Karpas-422 (cell line): ENCODE measurements at regions not wholly inside any gene's neighbourhood (a gene's known extent, or its start where the extent isn't known, plus 50 kb on each side); places are given as distances from the start of the nearest gene placed in this dataset.

ENCODE experiments used
- DNase-seq: peaks from one replicate; pipeline ENCODE4 v3.0.0-alpha.2; 2015
- H2AFZ ChIP-seq: fragments of 200-600 bp; sonication (generic); 2 replicates; pipeline ENCODE4 v1.6.1; 2014; ENCODE audit warnings: antibody characterized with exemption, low read length, mixed read lengths
- H3K27ac ChIP-seq: fragments of 200-600 bp; sonication (generic); 2 replicates; pipeline ENCODE4 v1.5.1; 2014; ENCODE audit warnings: mild to moderate bottlenecking, low read length, moderate library complexity
- H3K27me3 ChIP-seq: fragments of 200-600 bp; sonication (generic); 2 replicates; pipeline ENCODE4 v1.6.1; 2014; ENCODE audit warnings: low read length, mixed read lengths
- H3K36me3 ChIP-seq: fragments of 200-600 bp; sonication (generic); 2 replicates; pipeline ENCODE4 v1.6.1; 2014; ENCODE audit warnings: low read length, mixed read lengths; ENCODE audit not compliant: insufficient read depth
- H3K4me1 ChIP-seq: fragments of 200-600 bp; sonication (generic); 2 replicates; pipeline ENCODE4 v1.6.1; 2014; ENCODE audit warnings: mild to moderate bottlenecking, low read length, mixed read lengths
- H3K4me2 ChIP-seq: fragments of 200-600 bp; sonication (generic); 2 replicates; pipeline ENCODE4 v1.6.1; 2014; ENCODE audit warnings: low read length, low read depth, mild to moderate bottlenecking; ENCODE audit not compliant: poor library complexity, severe bottlenecking
- H3K4me3 ChIP-seq: fragments of 200-600 bp; sonication (generic); 2 replicates; pipeline ENCODE4 v1.5.1; 2014; ENCODE audit warnings: mild to moderate bottlenecking, antibody characterized with exemption, low read length, mixed read lengths
- H3K79me2 ChIP-seq: fragments of 200-600 bp; sonication (generic); 2 replicates; pipeline ENCODE4 v1.6.1; 2014; ENCODE audit warnings: mild to moderate bottlenecking, low read length, mixed read lengths
- H3K9ac ChIP-seq: fragments of 200-600 bp; sonication (generic); 2 replicates; pipeline ENCODE4 v1.6.0; 2014; ENCODE audit warnings: low read length
- H3K9me2 ChIP-seq: fragments of 200-600 bp; sonication (generic), shearing (Covaris generic); replicated peaks from 2 replicates; pipeline ENCODE4 v1.6.0; 2014; ENCODE audit warnings: mild to moderate bottlenecking, low read length, moderate library complexity; ENCODE audit not compliant: insufficient read depth
- H3K9me3 ChIP-seq: fragments of 300-700, 200-600 bp; sonication (generic); 2 replicates; pipeline ENCODE4 v1.6.1; 2014; ENCODE audit warnings: low read length, mixed read lengths
- H4K20me1 ChIP-seq: fragments of 200-600 bp; sonication (generic); 2 replicates; pipeline ENCODE4 v1.6.1; 2014; ENCODE audit warnings: mild to moderate bottlenecking, antibody characterized with exemption, low read length, low read depth; ENCODE audit not compliant: insufficient read depth

- no peak overlapping the region for H3K4me3 ChIP-seq
- H3K9ac ChIP-seq: no peak overlapping the region
- H3K9me2 ChIP-seq: no peaks in the 10 kb centered on the region
- no peak overlapping the region for H2AFZ ChIP-seq
- 0 out of 2 replicates have a peak, but pooled peaks cover 2% of the 10 kb centered on the region for H3K27me3 ChIP-seq
- no peaks in the 10 kb centered on the region for H3K4me1 ChIP-seq
- H3K4me2 ChIP-seq: no peak overlapping the region
- H3K79me2 ChIP-seq: no peaks in the 10 kb centered on the region
- H3K27ac ChIP-seq: no peak overlapping the region
- no peaks in the 10 kb centered on the region for H3K36me3 ChIP-seq
- 0 out of 2 replicates have a peak, but pooled peaks cover 2% of the 10 kb centered on the region for H4K20me1 ChIP-seq
- no peaks in the 10 kb centered on the region for H3K9me3 ChIP-seq
- DNase-seq: no peak
These were observed 471.2 kb downstream of the GLRX3 start for GRCh38 chr10:130607366-130607765.

GRCh38 chr10:130611239-130611638 lies 475.0 kb downstream of the GLRX3 start:
- Histone ChIP-seq H4K20me1 (no peaks in the 10 kb centered on the region), H3K9me3 (peaks cover 6% of the 10 kb centered on the region; the same call in 1 of the 2 replicates), H3K9ac (no peak overlapping the region), H3K27ac (no peak overlapping the region), H3K79me2 (no peaks in the 10 kb centered on the region), H3K27me3 (peaks cover 12% of the 10 kb centered on the region; the same call in 1 of the 2 replicates), H3K4me3 (no peak overlapping the region), H3K4me1 (no peaks in the 10 kb centered on the region), H2AFZ (no peak overlapping the region), H3K4me2 (no peak overlapping the region), H3K9me2 (no peaks in the 10 kb centered on the region), H3K36me3 (no peaks in the 10 kb centered on the region)
- no peak for DNase-seq

- Histone ChIP-seq H4K20me1 (no peaks in the 10 kb centered on the region), H3K4me3 (no peak overlapping the region), H3K27ac (no peak overlapping the region), H3K9me3 (peaks cover 6% of the 10 kb centered on the region; the same call in 1 of the 2 replicates), H3K79me2 (no peaks in the 10 kb centered on the region), H3K4me2 (no peak overlapping the region), H3K36me3 (no peaks in the 10 kb centered on the region), H2AFZ (no peak overlapping the region), H3K4me1 (no peaks in the 10 kb centered on the region), H3K9me2 (no peaks in the 10 kb centered on the region), H3K9ac (no peak overlapping the region), H3K27me3 (peaks cover 10% of the 10 kb centered on the region; the same call in 1 of the 2 replicates)
- no peak for DNase-seq
These were observed 479.3 kb downstream of the GLRX3 start for GRCh38 chr10:130615457-130615856.

DNA sequence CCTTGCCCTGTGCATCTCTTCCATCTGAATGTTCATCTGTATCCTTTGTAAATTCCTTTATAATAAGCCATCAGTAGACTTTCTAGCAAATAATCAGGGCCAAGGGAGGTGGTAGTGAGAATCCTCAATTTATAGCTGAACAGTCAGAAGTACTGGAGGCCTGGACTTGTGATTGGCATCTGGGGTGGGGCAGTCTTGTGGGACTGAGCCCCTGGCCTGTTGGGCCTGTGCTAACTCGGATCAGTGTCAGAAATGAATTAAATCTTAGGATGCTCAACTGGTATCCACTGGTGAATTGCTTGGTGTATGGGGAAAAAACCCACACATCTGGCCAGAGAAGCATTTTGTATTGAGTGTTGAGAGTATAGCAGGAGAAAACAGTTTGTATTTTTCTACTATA lies 481.8 kb downstream of the GLRX3 start:
- Histone ChIP-seq H3K36me3 (no peaks in the 10 kb centered on the region), H3K9me3 (peaks cover 1% of the 10 kb centered on the region; the same call in 1 of the 2 replicates), H4K20me1 (no peaks in the 10 kb centered on the region), H3K4me2 (no peak overlapping the region), H2AFZ (no peak overlapping the region), H3K27ac (no peak overlapping the region), H3K4me1 (no peaks in the 10 kb centered on the region), H3K79me2 (no peaks in the 10 kb centered on the region), H3K9ac (no peak overlapping the region), H3K9me2 (no peaks in the 10 kb centered on the region), H3K4me3 (no peak overlapping the region), H3K27me3 (peaks cover 4% of the 10 kb centered on the region; the same call in 1 of the 2 replicates)
- no peak for DNase-seq

DNA sequence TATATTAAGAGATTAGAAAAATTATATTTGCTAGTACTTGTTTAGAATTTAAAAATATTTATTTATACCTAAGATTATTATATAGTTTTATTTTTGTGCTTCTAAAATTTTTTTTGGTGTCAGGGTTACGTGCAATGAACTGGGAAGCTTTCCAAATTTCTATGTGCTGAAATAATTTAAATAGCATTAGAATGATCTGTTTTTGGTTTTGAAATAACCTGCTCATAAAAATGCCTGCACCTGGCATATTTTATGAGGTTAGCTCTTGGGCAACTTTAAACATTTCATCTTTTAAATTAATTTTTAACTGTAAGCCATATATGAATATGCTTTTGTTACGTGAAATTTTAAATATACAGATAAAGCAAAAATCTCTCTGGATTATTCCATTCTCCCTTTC lies 482.5 kb downstream of the GLRX3 start:
- Histone ChIP-seq H4K20me1 (no peaks in the 10 kb centered on the region), H3K27ac (no peak overlapping the region), H3K27me3 (no peaks in the 10 kb centered on the region; the same call in 1 of the 2 replicates), H3K36me3 (no peaks in the 10 kb centered on the region), H3K9me2 (no peaks in the 10 kb centered on the region), H3K9ac (no peak overlapping the region), H2AFZ (no peak overlapping the region), H3K4me2 (no peak overlapping the region), H3K4me1 (no peaks in the 10 kb centered on the region), H3K4me3 (no peak overlapping the region), H3K79me2 (no peaks in the 10 kb centered on the region), H3K9me3 (no peaks in the 10 kb centered on the region)
- no peak for DNase-seq

DNA sequence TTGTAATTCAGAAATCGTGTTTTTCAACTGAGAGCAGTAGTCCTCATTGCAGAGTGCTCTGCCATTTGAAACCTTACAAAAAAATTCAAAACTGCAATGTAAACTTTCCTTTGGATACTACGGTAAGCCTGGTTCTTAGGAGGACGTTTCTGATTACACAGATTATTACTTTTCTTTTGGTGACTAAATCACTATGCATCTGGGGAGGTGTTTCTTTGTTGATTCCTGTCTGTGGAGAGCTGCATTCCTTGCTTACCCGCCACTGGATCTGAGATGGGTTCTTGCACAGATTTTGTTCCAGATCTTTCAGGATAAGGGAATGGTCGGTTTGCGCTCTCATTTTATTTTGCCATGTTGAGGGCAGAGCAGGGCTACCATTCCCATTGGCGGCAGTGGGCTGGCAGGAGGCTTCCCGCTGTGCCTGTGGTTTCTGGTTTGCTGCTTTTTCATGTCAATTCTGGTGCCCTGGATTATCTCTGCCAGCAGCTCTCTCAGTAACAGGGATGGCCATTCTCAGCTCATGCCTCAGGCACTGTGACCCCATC lies 485.1 kb downstream of the GLRX3 start:
- no peaks in the 10 kb centered on the region for H3K27me3 ChIP-seq
- H3K9me2 ChIP-seq: no peaks in the 10 kb centered on the region
- no peak overlapping the region for H3K27ac ChIP-seq
- no peak overlapping the region for H3K4me2 ChIP-seq
- no peaks in the 10 kb centered on the region for H3K9me3 ChIP-seq
- no peak overlapping the region for H2AFZ ChIP-seq
- no peaks in the 10 kb centered on the region for H4K20me1 ChIP-seq
- no peaks in the 10 kb centered on the region for H3K4me1 ChIP-seq
- no peak for DNase-seq
- no peak overlapping the region for H3K9ac ChIP-seq
- no peak overlapping the region for H3K4me3 ChIP-seq
- no peaks in the 10 kb centered on the region for H3K79me2 ChIP-seq
- no peaks in the 10 kb centered on the region for H3K36me3 ChIP-seq

DNA sequence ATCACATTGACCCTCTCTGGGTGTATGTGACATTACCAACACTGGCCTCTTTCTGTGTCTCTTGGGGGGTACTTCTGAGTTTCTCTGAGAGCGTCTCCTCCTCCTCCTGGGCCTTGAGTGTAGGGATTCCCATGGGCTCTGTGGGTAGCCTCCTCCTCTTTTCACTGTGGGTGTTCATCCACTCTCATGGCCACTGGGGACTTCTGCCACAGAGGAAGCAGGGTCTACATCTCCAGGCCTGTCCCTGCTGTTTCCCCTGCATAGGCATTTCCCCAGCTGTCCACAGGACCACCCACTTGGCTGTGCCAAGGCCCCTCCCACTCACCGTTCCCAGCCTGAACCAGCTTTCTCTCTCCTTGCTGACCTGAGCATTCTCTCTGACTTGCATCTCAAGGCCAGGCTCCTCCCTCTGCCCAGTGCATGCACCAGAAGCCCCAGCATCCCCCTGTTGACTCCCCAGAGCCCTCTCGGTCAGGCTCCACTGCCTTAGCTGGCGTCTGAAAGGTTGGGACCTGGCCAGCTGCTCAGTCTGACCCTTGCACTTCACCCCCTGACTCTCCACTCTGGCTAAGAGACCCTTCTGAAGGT lies 487.6 kb downstream of the GLRX3 start:
- no peaks in the 10 kb centered on the region for H3K9me2 ChIP-seq
- no peaks in the 10 kb centered on the region for H3K4me1 ChIP-seq
- no peak overlapping the region for H3K27ac ChIP-seq
- no peaks in the 10 kb centered on the region for H3K79me2 ChIP-seq
- H3K9me3 ChIP-seq: no peaks in the 10 kb centered on the region
- no peak overlapping the region for H2AFZ ChIP-seq
- no peaks in the 10 kb centered on the region for H3K36me3 ChIP-seq
- H3K4me3 ChIP-seq: no peak overlapping the region
- no peak overlapping the region for H3K4me2 ChIP-seq
- no peak overlapping the region for H3K9ac ChIP-seq
- no peak for DNase-seq
- no peaks in the 10 kb centered on the region for H4K20me1 ChIP-seq
- H3K27me3 ChIP-seq: no peaks in the 10 kb centered on the region

- no peak overlapping the region for H3K9ac ChIP-seq
- H3K36me3 ChIP-seq: no peaks in the 10 kb centered on the region
- H3K27ac ChIP-seq: no peak overlapping the region
- peaks cover 4% of the 10 kb centered on the region; the same call in 1 of the 2 replicates for H3K4me1 ChIP-seq
- no peak overlapping the region for H3K4me3 ChIP-seq
- H3K27me3 ChIP-seq: no peaks in the 10 kb centered on the region
- H3K9me2 ChIP-seq: no peaks in the 10 kb centered on the region
- H3K9me3 ChIP-seq: no peaks in the 10 kb centered on the region
- no peaks in the 10 kb centered on the region for H3K79me2 ChIP-seq
- H3K4me2 ChIP-seq: no peak overlapping the region
- no peak for DNase-seq
- no peak overlapping the region for H2AFZ ChIP-seq
- no peaks in the 10 kb centered on the region for H4K20me1 ChIP-seq
These were observed 491.3 kb downstream of the GLRX3 start for GRCh38 chr10:130627346-130628045.
